Stomach (tissue), 8 donors: ENCODE measurements at regions not wholly inside any gene's neighbourhood (a gene's known extent, or its start where the extent isn't known, plus 50 kb on each side); places are given as distances from the start of the nearest gene placed in this dataset.

ENCODE experiments used
- DNase-seq, 2 donors: peaks; one replicate each; pipeline versions ENCODE4 v3.0.0 to v3.0.0-alpha.2; 2013 to 2019
- H3K27ac ChIP-seq, 5 donors: fragments of 200-600 bp in 4 of 5; sonication (generic) in 4 of 5; one replicate each; pipeline ENCODE4 v1.5.1; 2013 to 2019; ENCODE audit warnings: mild to moderate bottlenecking in 1 of 5, moderate library complexity in 1 of 5
- H3K27me3 ChIP-seq, 3 donors: fragments of 200-600 bp; sonication (generic); one replicate each; pipeline ENCODE4 v1.5.1; 2017 to 2019; ENCODE audit warnings: mixed run types in 1 of 3
- H3K36me3 ChIP-seq, 4 donors: fragments of 200-600 bp; sonication (generic); 1 replicate in 3 of 4; 2 replicates in 1 of 4; pipeline ENCODE4 v1.5.1; 2016 to 2019
- H3K4me1 ChIP-seq, 4 donors: fragments of 200-600 bp; sonication (generic); one replicate each; pipeline ENCODE4 v1.5.1; 2016 to 2019
- H3K4me3 ChIP-seq, 4 donors: fragments of 200-600 bp; sonication (generic) in 3 of 4; one replicate each; pipeline ENCODE4 v1.5.1; 2016 to 2019; ENCODE audit warnings: mild to moderate bottlenecking in 1 of 4
- H3K9me3 ChIP-seq, 4 donors: fragments of 200-600 bp; sonication (generic); one replicate each; pipeline ENCODE4 v1.5.1; 2016 to 2019
- EP300 ChIP-seq: sonication (generic); formaldehyde crosslinking; IDR thresholded peaks from one replicate; pipeline ENCODE4 v1.6.1; 2017; ENCODE audit warnings: antibody characterized with exemption
- POLR2A ChIP-seq, 4 donors: fragments of 450-650 bp; IDR thresholded peaks; one replicate each; pipeline ENCODE4 v1.6.1; 2016; ENCODE audit warnings: antibody characterized with exemption in 4 of 4, control low read depth in 2 of 4, mild to moderate bottlenecking in 1 of 4, moderate library complexity in 1 of 4
- POLR2AphosphoS5 ChIP-seq, 3 donors: sonication (generic); formaldehyde crosslinking; IDR thresholded peaks; one replicate each; pipeline ENCODE4 v1.6.1; 2016; ENCODE audit warnings: antibody characterized with exemption in 3 of 3
- WGBS, 5 donors: extraction: QIAGEN DNeasy Blood & Tissue Kit in 3 of 5; methylation state at CpG; one replicate each; pipeline versions ENCODE4 v1.1.5 to v1.1.7; 2013 to 2018; 5-methylcytosine and 5-hydroxymethylcytosine counted together
- intact Hi-C: fragments of 100-400 bp; cut with DNase I; formaldehyde crosslinking; loops from one replicate; pipeline ENCODE4 v1.15.1; 2023; ENCODE audit warnings: low total_unique reads
- TF ChIP-seq, protein P1 (sequence below), 7 experiments: fragments of 450-650 bp in 4 of 7; fragments of 200-600 bp in 3 of 7; sonication (generic) in 3 of 7; IDR thresholded peaks; one replicate each; pipeline ENCODE4 v1.5.1; 2016 to 2019; ENCODE audit warnings: antibody characterized with exemption in 7 of 7, control low read depth in 2 of 7, mild to moderate bottlenecking in 1 of 7
- donor health status: healthy with polysubstance abuse.
- donor health status: Bipolar disorder and iron deficiency.
- donor health status: healthy.

DNA sequence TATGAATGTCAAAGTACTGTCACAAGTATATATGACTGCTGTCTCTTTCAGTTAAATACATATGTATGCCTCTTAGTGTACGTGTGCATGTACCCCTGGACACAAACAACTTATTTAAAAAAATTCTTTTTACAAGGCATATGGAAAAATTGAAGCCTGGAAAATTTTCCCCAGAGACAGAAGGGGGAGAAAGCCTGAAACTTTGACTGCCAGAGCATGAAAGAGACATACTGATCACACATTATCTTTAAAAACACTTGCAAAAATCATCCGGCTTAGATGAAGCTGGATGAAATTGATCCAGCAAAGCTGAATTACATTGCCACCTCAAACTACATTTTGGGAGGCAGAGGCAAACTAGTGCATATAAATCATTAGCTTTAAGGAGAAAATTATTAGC is 88.0 kb upstream of the NFIB start:
- TF ChIP-seq POLR2A (IDR thresholded peaks at IDR 0.05) (no peak), POLR2AphosphoS5 (IDR thresholded peaks at IDR 0.05) (no peak), EP300 (no peak)
- TF ChIP-seq, protein P1, sequence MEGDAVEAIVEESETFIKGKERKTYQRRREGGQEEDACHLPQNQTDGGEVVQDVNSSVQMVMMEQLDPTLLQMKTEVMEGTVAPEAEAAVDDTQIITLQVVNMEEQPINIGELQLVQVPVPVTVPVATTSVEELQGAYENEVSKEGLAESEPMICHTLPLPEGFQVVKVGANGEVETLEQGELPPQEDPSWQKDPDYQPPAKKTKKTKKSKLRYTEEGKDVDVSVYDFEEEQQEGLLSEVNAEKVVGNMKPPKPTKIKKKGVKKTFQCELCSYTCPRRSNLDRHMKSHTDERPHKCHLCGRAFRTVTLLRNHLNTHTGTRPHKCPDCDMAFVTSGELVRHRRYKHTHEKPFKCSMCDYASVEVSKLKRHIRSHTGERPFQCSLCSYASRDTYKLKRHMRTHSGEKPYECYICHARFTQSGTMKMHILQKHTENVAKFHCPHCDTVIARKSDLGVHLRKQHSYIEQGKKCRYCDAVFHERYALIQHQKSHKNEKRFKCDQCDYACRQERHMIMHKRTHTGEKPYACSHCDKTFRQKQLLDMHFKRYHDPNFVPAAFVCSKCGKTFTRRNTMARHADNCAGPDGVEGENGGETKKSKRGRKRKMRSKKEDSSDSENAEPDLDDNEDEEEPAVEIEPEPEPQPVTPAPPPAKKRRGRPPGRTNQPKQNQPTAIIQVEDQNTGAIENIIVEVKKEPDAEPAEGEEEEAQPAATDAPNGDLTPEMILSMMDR (IDR thresholded peaks at IDR 0.05): no peak
- H3K4me3 ChIP-seq: no peak overlapping the region
- H3K9me3 ChIP-seq: no peaks in the 10 kb centered on the region
- WGBS, 5 donors: 80 to 95% (median 92%) methylated on average over 2 of the region's 2 CpGs
- H3K4me1 ChIP-seq: peaks cover 0 to 16% (median 7%) of the 10 kb centered on the region in 4 donors
- DNase-seq: no peak
- H3K27ac ChIP-seq: no peak overlapping the region
- H3K27me3 ChIP-seq: no peaks in the 10 kb centered on the region
- intact Hi-C loops: loop anchor here (10.0 kb wide), 1 partner anchor 977 kb away; no protein-coding TSS in a partner anchor
- H3K36me3 ChIP-seq: no peaks in the 10 kb centered on the region

- Histone ChIP-seq H3K27ac (no peak overlapping the region), H3K4me3 (no peak overlapping the region), H3K4me1 (peaks cover 0 to 16% (median 7%) of the 10 kb centered on the region in 4 donors), H3K36me3 (no peaks in the 10 kb centered on the region), H3K27me3 (no peaks in the 10 kb centered on the region), H3K9me3 (no peaks in the 10 kb centered on the region)
- no peak for TF ChIP-seq EP300
- TF ChIP-seq, protein P1 (IDR thresholded peaks at IDR 0.05): peak in 4 of 7 experiments; percentile 15 to 61 (median 33)
- peak in 1 of 3 donors; percentile 70 for TF ChIP-seq POLR2AphosphoS5 (IDR thresholded peaks at IDR 0.05)
- intact Hi-C loops: loop anchor here (10.0 kb wide), 1 partner anchor 976 kb away; no protein-coding TSS in a partner anchor
- DNase-seq: peak; percentile 31 to 82
- 35 to 52% (median 40%) methylated on average over 6 of the region's 6 CpGs for whole genome bisulfite sequencing, 5 donors
These were observed 86.7 kb upstream of the NFIB start for GRCh38 chr9:14400658-14400995.

- no peaks in the 10 kb centered on the region for H3K27me3 ChIP-seq
- no peaks in the 10 kb centered on the region for H3K9me3 ChIP-seq
- TF ChIP-seq POLR2A (IDR thresholded peaks at IDR 0.05): no peak
- TF ChIP-seq EP300: no peak
- TF ChIP-seq POLR2AphosphoS5 (IDR thresholded peaks at IDR 0.05): no peak
- TF ChIP-seq, protein P1 (IDR thresholded peaks at IDR 0.05): no peak
- no peaks in the 10 kb centered on the region for H3K36me3 ChIP-seq
- peaks cover 0 to 16% (median 7%) of the 10 kb centered on the region in 4 donors for H3K4me1 ChIP-seq
- 16 to 25% (median 16%) methylated on average over 5 of the region's 5 CpGs for WGBS, 5 donors
- no peak for DNase-seq
- H3K4me3 ChIP-seq: no peak overlapping the region
- intact Hi-C loops: loop anchor here (10.0 kb wide), 1 partner anchor 975 kb away; no protein-coding TSS in a partner anchor
- H3K27ac ChIP-seq: no peak overlapping the region
These were observed 86.1 kb upstream of the NFIB start for GRCh38 chr9:14399756-14400657.

DNA sequence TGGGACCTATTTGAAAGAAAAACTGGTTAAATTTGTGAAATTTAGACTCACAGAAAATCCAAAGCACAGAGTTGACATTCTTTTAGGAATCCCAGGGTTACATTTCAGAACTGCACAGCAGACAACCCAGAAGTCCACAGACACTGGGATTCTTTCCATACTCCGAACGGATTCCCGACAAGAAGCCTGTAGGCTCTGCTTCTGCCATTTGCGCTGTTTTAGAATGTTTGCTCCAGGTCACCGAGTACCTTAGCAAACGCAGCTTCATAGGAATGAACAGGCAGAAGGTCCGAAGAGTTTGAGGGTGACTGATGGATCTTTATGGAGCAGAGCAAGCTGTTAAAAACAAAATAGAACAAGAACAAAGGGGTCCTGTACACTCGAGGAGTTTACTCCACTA is 84.5 kb upstream of the NFIB start:
- H3K27me3 ChIP-seq: no peaks in the 10 kb centered on the region
- H3K27ac ChIP-seq: no peak overlapping the region
- H3K36me3 ChIP-seq: no peaks in the 10 kb centered on the region
- TF ChIP-seq, protein P1 (IDR thresholded peaks at IDR 0.05): no peak
- TF ChIP-seq EP300: no peak
- TF ChIP-seq POLR2AphosphoS5 (IDR thresholded peaks at IDR 0.05): no peak
- TF ChIP-seq POLR2A (IDR thresholded peaks at IDR 0.05): no peak
- no peaks in the 10 kb centered on the region for H3K9me3 ChIP-seq
- no peak for DNase-seq
- no peak overlapping the region for H3K4me3 ChIP-seq
- H3K4me1 ChIP-seq: peaks cover 0 to 16% (median 7%) of the 10 kb centered on the region in 4 donors
- WGBS, 5 donors: 92 to 95% (median 93%) methylated on average over 8 of the region's 8 CpGs
- intact Hi-C loops: no loop called here
